MCF 10A (cell line): ENCODE measurements at regions not wholly inside any gene's neighbourhood (a gene's known extent, or its start where the extent isn't known, plus 50 kb on each side); places are given as distances from the start of the nearest gene placed in this dataset.

Experiments
- BruUV-seq: library from RNA; stranded (reverse); fragments of 400-500 nt; replicated peaks from 2 replicates; lab custom pipeline; 2021; lab: Mats Ljungman, UMichigan
- CTCF ChIA-PET: fragments of 300-600 bp; sonication (Branson Sonifier 250); formaldehyde crosslinking; extraction: SDS; loops from one replicate; lab custom pipeline; 2021; ENCODE audit warnings: antibody characterized with exemption, inconsistent platforms; lab: Yijun Ruan, JAX
- POLR2A ChIA-PET: fragments of 300-600, 350-650 bp; sonication (Branson Sonifier 250); formaldehyde crosslinking; extraction: SDS; loops from one replicate; lab custom pipeline; 2020; ENCODE audit warnings: antibody characterized with exemption, inconsistent platforms; lab: Yijun Ruan, JAX
- DNase-seq: peaks from one replicate; pipeline ENCODE4 v3.0.0-alpha.2; 2018; ENCODE audit not compliant: unreplicated experiment
- H3K27ac Mint-ChIP-seq: one replicate; pipeline ENCODE4 v1.8.0; 2022; ENCODE audit warnings: mild to moderate bottlenecking, low read depth, mixed read lengths; ENCODE audit not compliant: unreplicated experiment
- H3K27me3 Mint-ChIP-seq: one replicate; pipeline ENCODE4 v1.8.0; 2022; ENCODE audit warnings: mixed read lengths; ENCODE audit not compliant: insufficient read depth, unreplicated experiment
- H3K36me3 Mint-ChIP-seq: one replicate; pipeline ENCODE4 v1.8.0; 2022; ENCODE audit warnings: mild to moderate bottlenecking, moderate library complexity, mixed read lengths; ENCODE audit not compliant: insufficient read depth, unreplicated experiment
- H3K4me1 Mint-ChIP-seq: one replicate; pipeline ENCODE4 v1.8.0; 2022; ENCODE audit warnings: mixed read lengths; ENCODE audit not compliant: insufficient read depth, unreplicated experiment
- H3K4me3 Mint-ChIP-seq: one replicate; pipeline ENCODE4 v1.8.0; 2022; ENCODE audit warnings: mild to moderate bottlenecking, moderate library complexity, mixed read lengths; ENCODE audit not compliant: unreplicated experiment
- H3K9me3 Mint-ChIP-seq: one replicate; pipeline ENCODE4 v1.8.0; 2022; ENCODE audit warnings: mixed read lengths; ENCODE audit not compliant: unreplicated experiment
- CTCF ChIP-seq: fragments of 200-600 bp; IDR thresholded peaks from one replicate; pipeline ENCODE4 v1.8.0; 2022; ENCODE audit warnings: antibody characterized with exemption, mild to moderate bottlenecking; ENCODE audit not compliant: unreplicated experiment
- intact Hi-C: fragments of 100-400 bp; cut with micrococcal nuclease; formaldehyde crosslinking; loops from 2 replicates; pipeline ENCODE4 v1.14.1; 2022

- no TSS peak for BruUV-seq
- POLR2A ChIA-PET = interaction anchor here (0.8 kb wide), 1 partner anchor 11 kb away, joined by 5 read pairs; no protein-coding TSS in a partner anchor
- Mint-ChIP-seq H3K27me3 (no peaks in the 10 kb centered on the region), H3K27ac (peak overlapping the region; percentile 59), H3K4me1 (no peaks in the 10 kb centered on the region), H3K36me3 (no peaks in the 10 kb centered on the region), H3K9me3 (peaks cover 7% of the 10 kb centered on the region), H3K4me3 (no peak overlapping the region)
- DNase-seq = peak; percentile 76
- TF ChIP-seq CTCF = no peak
- CTCF ChIA-PET = no interaction called here
- intact Hi-C loops = no loop called here
These were observed 110.3 kb downstream of the AREG start for GRCh38 chr4:74555231-74555630.

GRCh38 chr4:74555843-74556242, 110.9 kb downstream of the AREG start:
- ChIA-PET POLR2A (no interaction called here), CTCF (interaction anchor here (0.7 kb wide), 1 partner anchor 239 kb away, joined by 3 read pairs; the partner anchor contains the start of gene BTC)
- Mint-ChIP-seq H3K36me3 (no peaks in the 10 kb centered on the region), H3K27me3 (no peaks in the 10 kb centered on the region), H3K4me1 (no peaks in the 10 kb centered on the region), H3K9me3 (peaks cover 7% of the 10 kb centered on the region), H3K4me3 (no peak overlapping the region), H3K27ac (no peak overlapping the region)
- no peak for TF ChIP-seq CTCF
- BruUV-seq = no TSS peak
- intact Hi-C loops = no loop called here
- no peak for DNase-seq

GRCh38 chr4:74559853-74560252, 114.9 kb downstream of the AREG start:
- Mint-ChIP-seq H3K27ac (peak overlapping the region; percentile 43), H3K4me1 (no peaks in the 10 kb centered on the region), H3K4me3 (no peak overlapping the region), H3K9me3 (peaks cover 19% of the 10 kb centered on the region), H3K36me3 (no peaks in the 10 kb centered on the region), H3K27me3 (no peaks in the 10 kb centered on the region)
- no TSS peak for BruUV-seq
- CTCF ChIA-PET = no interaction called here
- DNase-seq = no peak
- intact Hi-C loops = no loop called here
- POLR2A ChIA-PET = interaction anchor here (1.2 kb wide), 1 partner anchor 239 kb away, joined by 3 read pairs; no protein-coding TSS in a partner anchor
- no peak for TF ChIP-seq CTCF

GRCh38 chr4:74567981-74568380, 123.0 kb downstream of the AREG start:
- ChIA-PET CTCF (interaction anchor here (0.7 kb wide), 1 partner anchor 1089 kb away, joined by 3 read pairs; no protein-coding TSS in a partner anchor), POLR2A (no interaction called here)
- H3K4me3 Mint-ChIP-seq = no peak overlapping the region
- H3K4me1 Mint-ChIP-seq = no peaks in the 10 kb centered on the region
- no peaks in the 10 kb centered on the region for H3K27me3 Mint-ChIP-seq
- intact Hi-C loops = no loop called here
- peaks cover 23% of the 10 kb centered on the region for H3K9me3 Mint-ChIP-seq
- no peaks in the 10 kb centered on the region for H3K36me3 Mint-ChIP-seq
- BruUV-seq = no TSS peak
- no peak for TF ChIP-seq CTCF
- DNase-seq = no peak
- no peak overlapping the region for H3K27ac Mint-ChIP-seq
